Esophagus muscularis mucosa (tissue), 4 donors: ENCODE measurements at regions not wholly inside any gene's neighbourhood (a gene's known extent, or its start where the extent isn't known, plus 50 kb on each side); places are given as distances from the start of the nearest gene placed in this dataset.

Experiments used
- EP300 ChIP-seq: sonication (generic); formaldehyde crosslinking; IDR thresholded peaks from one replicate; pipeline ENCODE4 v1.6.1; 2017; ENCODE audit warnings: antibody characterized with exemption
- POLR2A ChIP-seq: fragments of 450-650 bp; IDR thresholded peaks from one replicate; pipeline ENCODE4 v1.6.1; 2017; ENCODE audit warnings: antibody characterized with exemption, moderate library complexity, mild to moderate bottlenecking, low read depth
- POLR2AphosphoS5 ChIP-seq, 2 donors: sonication (generic); formaldehyde crosslinking; IDR thresholded peaks; one replicate each; pipeline ENCODE4 v1.6.1; 2017; ENCODE audit warnings: antibody characterized with exemption in 2 of 2
- TF ChIP-seq, protein P1 (sequence below), 3 experiments: fragments of 200-600 bp in 2 of 3; fragments of 450-650 bp in 1 of 3; sonication (generic) in 2 of 3; IDR thresholded peaks; one replicate each; pipeline ENCODE4 v1.5.1; 2017 to 2019; ENCODE audit warnings: antibody characterized with exemption in 3 of 3, mild to moderate bottlenecking in 2 of 3, moderate library complexity in 1 of 3

GRCh38 chr6:138631566-138631965 is 132.3 kb upstream of the NHSL1 start:
- TF ChIP-seq, protein P1, sequence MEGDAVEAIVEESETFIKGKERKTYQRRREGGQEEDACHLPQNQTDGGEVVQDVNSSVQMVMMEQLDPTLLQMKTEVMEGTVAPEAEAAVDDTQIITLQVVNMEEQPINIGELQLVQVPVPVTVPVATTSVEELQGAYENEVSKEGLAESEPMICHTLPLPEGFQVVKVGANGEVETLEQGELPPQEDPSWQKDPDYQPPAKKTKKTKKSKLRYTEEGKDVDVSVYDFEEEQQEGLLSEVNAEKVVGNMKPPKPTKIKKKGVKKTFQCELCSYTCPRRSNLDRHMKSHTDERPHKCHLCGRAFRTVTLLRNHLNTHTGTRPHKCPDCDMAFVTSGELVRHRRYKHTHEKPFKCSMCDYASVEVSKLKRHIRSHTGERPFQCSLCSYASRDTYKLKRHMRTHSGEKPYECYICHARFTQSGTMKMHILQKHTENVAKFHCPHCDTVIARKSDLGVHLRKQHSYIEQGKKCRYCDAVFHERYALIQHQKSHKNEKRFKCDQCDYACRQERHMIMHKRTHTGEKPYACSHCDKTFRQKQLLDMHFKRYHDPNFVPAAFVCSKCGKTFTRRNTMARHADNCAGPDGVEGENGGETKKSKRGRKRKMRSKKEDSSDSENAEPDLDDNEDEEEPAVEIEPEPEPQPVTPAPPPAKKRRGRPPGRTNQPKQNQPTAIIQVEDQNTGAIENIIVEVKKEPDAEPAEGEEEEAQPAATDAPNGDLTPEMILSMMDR (IDR thresholded peaks at IDR 0.05): no peak
- TF ChIP-seq EP300: no peak
- TF ChIP-seq POLR2A: no peak
- no peak for TF ChIP-seq POLR2AphosphoS5 (IDR thresholded peaks at IDR 0.05)
